SK-N-SH (cell line): ENCODE measurements at regions not wholly inside any gene's neighbourhood (a gene's known extent, or its start where the extent isn't known, plus 50 kb on each side); places are given as distances from the start of the nearest gene placed in this dataset.

ENCODE experiments used
- CTCF ChIA-PET: fragments of 300-600, 350-600 bp; formaldehyde crosslinking; extraction: SDS; loops from one replicate; lab custom pipeline; 2021; lab: Yijun Ruan, JAX
- POLR2A ChIA-PET: fragments of 350-600 bp; sonication (Branson Sonifier 250); formaldehyde crosslinking; extraction: SDS; loops from one replicate; lab custom pipeline; 2020; ENCODE audit warnings: antibody characterized with exemption, inconsistent platforms; lab: Yijun Ruan, JAX
- DNase-seq: peaks from one replicate; pipeline ENCODE4 v3.0.0; 2012
- H2AFZ ChIP-seq: fragments of 200-600 bp; sonication (generic); 2 replicates; pipeline ENCODE4 v1.8.1; 2016; ENCODE audit warnings: antibody characterized with exemption, mild to moderate bottlenecking, low read depth
- H3F3A ChIP-seq: fragments of 200-600 bp; sonication (generic); replicated peaks from 2 replicates; pipeline ENCODE3; 2016; ENCODE audit warnings: antibody characterized with exemption, mild to moderate bottlenecking; ENCODE audit not compliant: insufficient read depth
- H3K27ac ChIP-seq, 2 experiments: fragments of 200-500 bp in 1 of 2; fragments of 200-600 bp in 1 of 2; sonication (Bioruptor generic) in 1 of 2; sonication (generic), shearing (Covaris generic) in 1 of 2; 2 replicates each; pipeline versions ENCODE4 v1.5.1 to v1.6.1; 2014 to 2016; ENCODE audit warnings: low read depth in 2 of 2, inconsistent platforms in 1 of 2, low read length in 1 of 2, mild to moderate bottlenecking in 1 of 2, mixed read lengths in 1 of 2
- H3K27me3 ChIP-seq: fragments of 200-600 bp; sonication (generic), shearing (Covaris generic); 2 replicates; pipeline ENCODE4 v1.6.1; 2016; ENCODE audit warnings: mixed run types; ENCODE audit not compliant: insufficient read depth
- H3K36me3 ChIP-seq, 2 experiments: fragments of 200-500 bp in 1 of 2; fragments of 200-600 bp in 1 of 2; sonication (Bioruptor generic) in 1 of 2; sonication (generic) in 1 of 2; replicated peaks in 1 of 2; 2 replicates each; pipeline versions ENCODE3 to v1.5.1; 2014 to 2016; ENCODE audit warnings: low read length in 1 of 2, mild to moderate bottlenecking in 1 of 2; ENCODE audit not compliant: insufficient read depth in 2 of 2, control insufficient read depth in 1 of 2
- H3K4me1 ChIP-seq, 2 experiments: fragments of 200-500 bp in 1 of 2; fragments of 200-600 bp in 1 of 2; sonication (Bioruptor generic) in 1 of 2; sonication (generic), shearing (Covaris generic) in 1 of 2; 2 replicates each; pipeline versions ENCODE4 v1.5.1 to v1.6.1; 2014 to 2016; ENCODE audit warnings: low read depth in 1 of 2, low read length in 1 of 2, mixed run types in 1 of 2; ENCODE audit not compliant: insufficient read depth in 2 of 2, control insufficient read depth in 1 of 2
- H3K4me2 ChIP-seq: fragments of 200-600 bp; sonication (generic), shearing (Covaris generic); 2 replicates; pipeline ENCODE4 v1.6.1; 2017; ENCODE audit warnings: mixed run types
- H3K4me3 ChIP-seq, 2 experiments: fragments of 200-500 bp in 1 of 2; fragments of 200-600 bp in 1 of 2; sonication (Bioruptor generic) in 1 of 2; sonication (generic), shearing (Covaris generic) in 1 of 2; 2 replicates each; pipeline versions ENCODE4 v1.5.1 to v1.8.1; 2014 to 2016; ENCODE audit warnings: low read depth in 2 of 2, inconsistent platforms in 1 of 2, low read length in 1 of 2, mild to moderate bottlenecking in 1 of 2, mixed read lengths in 1 of 2, moderate library complexity in 1 of 2
- H3K79me2 ChIP-seq: fragments of 200-600 bp; sonication (generic); 2 replicates; pipeline ENCODE4 v1.8.1; 2017; ENCODE audit warnings: mild to moderate bottlenecking; ENCODE audit not compliant: insufficient read depth
- H3K9ac ChIP-seq: fragments of 200-600 bp; sonication (generic); 2 replicates; pipeline ENCODE4 v1.6.1; 2017; ENCODE audit warnings: mixed run types
- H3K9me2 ChIP-seq: fragments of 200-600 bp; sonication (generic); 2 replicates; pipeline ENCODE4 v1.6.1; 2017; ENCODE audit warnings: mixed run types
- H3K9me3 ChIP-seq: fragments of 200-600 bp; sonication (generic); 2 replicates; pipeline ENCODE4 v1.6.1; 2017; ENCODE audit warnings: mixed run types, mild to moderate bottlenecking, moderate library complexity
- H4K20me1 ChIP-seq: fragments of 200-600 bp; sonication (generic); 2 replicates; pipeline ENCODE4 v1.6.1; 2017; ENCODE audit warnings: mild to moderate bottlenecking, mixed run types; ENCODE audit not compliant: insufficient read depth
- EP300 ChIP-seq, 2 experiments: IDR thresholded peaks; 2 replicates each; pipeline versions ENCODE4 v1.4.0 to v1.6.1; 2012; ENCODE audit warnings: borderline replicate concordance in 1 of 2, low read depth in 1 of 2, low read length in 1 of 2
- FOSL2 ChIP-seq: IDR thresholded peaks from 2 replicates; pipeline ENCODE4 v1.4.0; 2012; ENCODE audit warnings: low read depth, mild to moderate bottlenecking, moderate library complexity, borderline replicate concordance
- FOXM1 ChIP-seq: IDR thresholded peaks from 2 replicates; pipeline ENCODE4 v1.4.0; 2012; ENCODE audit warnings: low read depth, mild to moderate bottlenecking
- GATA2 ChIP-seq: sonication (generic); formaldehyde crosslinking; IDR thresholded peaks from 2 replicates; pipeline ENCODE4 v1.5.0; 2020; ENCODE audit warnings: mild to moderate bottlenecking, missing genetic modification reagents
- IRF3 ChIP-seq: fragments of 150-350 bp; IDR thresholded peaks from 2 replicates; pipeline ENCODE4 v1.6.1; 2016; ENCODE audit warnings: mild to moderate bottlenecking, low read depth, low read length
- JUND ChIP-seq: IDR thresholded peaks from 2 replicates; pipeline ENCODE4 v1.4.0; 2012
- MAX ChIP-seq: IDR thresholded peaks from 2 replicates; pipeline ENCODE4 v1.4.0; 2012; ENCODE audit warnings: low read depth
- MEF2A ChIP-seq: IDR thresholded peaks from 2 replicates; pipeline ENCODE4 v1.4.0; 2012; ENCODE audit warnings: low read depth, borderline replicate concordance
- NFIC ChIP-seq: IDR thresholded peaks from 2 replicates; pipeline ENCODE4 v1.4.0; 2012; ENCODE audit warnings: borderline replicate concordance
- NRF1 ChIP-seq: IDR thresholded peaks from 2 replicates; pipeline ENCODE4 v1.6.1; 2012; ENCODE audit warnings: low read depth, mild to moderate bottlenecking, low read length
- POLR2AphosphoS5 ChIP-seq: IDR thresholded peaks from 2 replicates; pipeline ENCODE4 v1.6.1; 2012; ENCODE audit warnings: low read depth, low read length
- RXRA ChIP-seq: IDR thresholded peaks from 2 replicates; pipeline ENCODE4 v1.4.0; 2012; ENCODE audit warnings: low read depth, mild to moderate bottlenecking, borderline replicate concordance
- TEAD4 ChIP-seq: IDR thresholded peaks from 2 replicates; pipeline ENCODE4 v1.4.0; 2012; ENCODE audit warnings: mild to moderate bottlenecking, borderline replicate concordance; ENCODE audit not compliant: insufficient read depth
- USF1 ChIP-seq: IDR thresholded peaks from 2 replicates; pipeline ENCODE4 v1.4.0; 2012; ENCODE audit warnings: low read depth, borderline replicate concordance
- YY1 ChIP-seq: IDR thresholded peaks from 2 replicates; pipeline ENCODE4 v1.4.0; 2012; ENCODE audit warnings: low read depth, mild to moderate bottlenecking
- WGBS: methylation state at CpG from one replicate; pipeline ENCODE4 v1.1.6; 2017; ENCODE audit warnings: low lambda C conversion rate; 5-methylcytosine and 5-hydroxymethylcytosine counted together

- TF ChIP-seq YY1 (no peak), EP300 (IDR thresholded peaks at IDR 0.05; ENCODE audit: borderline replicate concordance in 1 of 2, low read depth in 1 of 2, low read length in 1 of 2) (no peak), USF1 (no peak)
Measured at GRCh38 chr20:48181261-48181935, 396.1 kb upstream of the SULF2 start (continued).

- 63% methylated on average over 3 of the region's 3 CpGs for WGBS
- no peak for DNase-seq
- ChIA-PET POLR2A (no interaction called here), CTCF (interaction anchor here (0.7 kb wide), 1 partner anchor 82 kb away, joined by 3 read pairs; no protein-coding TSS in a partner anchor)
- H3K9ac ChIP-seq, result no peak overlapping the region
- no peaks in the 10 kb centered on the region for H3K9me2 ChIP-seq
- H3K4me1 ChIP-seq, result peaks cover 0 to 4% of the 10 kb centered on the region in 2 experiments; a peak in 1 of 4 replicates
- no peaks in the 10 kb centered on the region for H3K9me3 ChIP-seq
- H3F3A ChIP-seq, result no peaks in the 10 kb centered on the region
- no peaks in the 10 kb centered on the region for H4K20me1 ChIP-seq
- no peak overlapping the region for H3K4me3 ChIP-seq
- no peak overlapping the region for H3K27ac ChIP-seq
- H3K4me2 ChIP-seq, result no peak overlapping the region
- no peak overlapping the region for H2AFZ ChIP-seq
- H3K79me2 ChIP-seq, result no peaks in the 10 kb centered on the region
- TF ChIP-seq POLR2AphosphoS5, result no peak
- no peak for TF ChIP-seq FOXM1
- no peaks in the 10 kb centered on the region for H3K36me3 ChIP-seq
- no peaks in the 10 kb centered on the region for H3K27me3 ChIP-seq
Measured at GRCh38 chr20:48180618-48181017, 395.3 kb upstream of the SULF2 start.

GRCh38 chr20:48180024-48180423 lies 394.7 kb upstream of the SULF2 start:
- no peak for DNase-seq
- POLR2A ChIA-PET, result no interaction called here
- H3K9me3 ChIP-seq, result no peaks in the 10 kb centered on the region
- no peaks in the 10 kb centered on the region for H4K20me1 ChIP-seq
- no peaks in the 10 kb centered on the region for H3K9me2 ChIP-seq
- peaks cover 0 to 4% of the 10 kb centered on the region in 2 experiments; a peak in 1 of 4 replicates for H3K4me1 ChIP-seq
- no peaks in the 10 kb centered on the region for H3K36me3 ChIP-seq
- no peaks in the 10 kb centered on the region for H3K27me3 ChIP-seq
- CTCF ChIA-PET, result interaction anchor here (0.7 kb wide), 1 partner anchor 83 kb away, joined by 3 read pairs; no protein-coding TSS in a partner anchor
- 46% methylated on average over 3 of the region's 3 CpGs for WGBS
- no peak overlapping the region for H3K27ac ChIP-seq
- H3K79me2 ChIP-seq, result no peaks in the 10 kb centered on the region
- no peak overlapping the region for H3K4me3 ChIP-seq
- H3F3A ChIP-seq, result no peaks in the 10 kb centered on the region
- no peak overlapping the region for H3K4me2 ChIP-seq
- no peak for TF ChIP-seq FOSL2
- no peak overlapping the region for H2AFZ ChIP-seq
- H3K9ac ChIP-seq, result no peak overlapping the region

- no peaks in the 10 kb centered on the region for H3K27me3 ChIP-seq
- DNase-seq, result no peak
- H3K4me3 ChIP-seq, result no peak overlapping the region
- no peaks in the 10 kb centered on the region for H3K79me2 ChIP-seq
- no peak overlapping the region for H2AFZ ChIP-seq
- no peaks in the 10 kb centered on the region for H3K36me3 ChIP-seq
- ChIA-PET CTCF (no interaction called here), POLR2A (no interaction called here)
- no peak overlapping the region for H3K9ac ChIP-seq
- H3K4me2 ChIP-seq, result no peak overlapping the region
- TF ChIP-seq RXRA (no peak), IRF3 (no peak), MAX (no peak), USF1 (no peak), TEAD4 (no peak), NRF1 (no peak), MEF2A (no peak), NFIC (no peak), GATA2 (CRISPR knock-in tag) (no peak), JUND (no peak)
- no peaks in the 10 kb centered on the region for H3K9me3 ChIP-seq
- no peaks in the 10 kb centered on the region for H4K20me1 ChIP-seq
- no peaks in the 10 kb centered on the region; a peak in 1 of 4 replicates for H3K4me1 ChIP-seq
- H3K9me2 ChIP-seq, result no peaks in the 10 kb centered on the region
- WGBS, result 72% methylated on average over 4 of the region's 4 CpGs
- H3K27ac ChIP-seq, result no peak overlapping the region
- H3F3A ChIP-seq, result no peaks in the 10 kb centered on the region
Measured at GRCh38 chr20:48178633-48179032, 393.4 kb upstream of the SULF2 start.
